Endothelial cell of umbilical vein (primary cell): ENCODE measurements at regions not wholly inside any gene's neighbourhood (a gene's known extent, or its start where the extent isn't known, plus 50 kb on each side); places are given as distances from the start of the nearest gene placed in this dataset.

ENCODE experiments used
- BruUV-seq: library from RNA; stranded (reverse); fragments of 400-500 nt; replicated peaks from 2 replicates; lab custom pipeline; 2021; lab: Mats Ljungman, UMichigan
- CTCF ChIA-PET: fragments of 300-600, 350-600 bp; sonication (Branson Sonifier 250); formaldehyde crosslinking; loops from one replicate; lab custom pipeline; 2021; ENCODE audit warnings: antibody characterized with exemption, inconsistent platforms; lab: Charles Lee
- POLR2A ChIA-PET: fragments of 300-600, 350-600 bp; sonication (Branson Sonifier 250); formaldehyde crosslinking; loops from one replicate; lab custom pipeline; 2021; ENCODE audit warnings: antibody characterized with exemption, inconsistent platforms; lab: Charles Lee
- DNase-seq: peaks from one replicate; pipeline ENCODE4 v3.0.0-alpha.2; 2011; ENCODE audit warnings: low read depth, low spot score
- FAIRE-seq: peaks from 2 replicates; lab custom pipeline; 2011; peaks lifted over from hg19 to GRCh38; lab: Jason Lieb, UNC
- H2AFZ ChIP-seq: 2 replicates; pipeline ENCODE4 v1.6.0; 2012; ENCODE audit warnings: low read depth, low read length, control low read depth, inconsistent platforms
- H3K27ac ChIP-seq: 2 replicates; pipeline ENCODE4 v1.5.1; 2011; ENCODE audit warnings: low read depth, mild to moderate bottlenecking, control low read depth, low read length, moderate library complexity; ENCODE audit not compliant: insufficient read depth
- H3K27me3 ChIP-seq, 2 experiments: 2 replicates each; pipeline versions ENCODE4 v1.6.0 to v1.6.1; 2011; ENCODE audit warnings: low read length in 2 of 2, mixed read lengths in 1 of 2; ENCODE audit not compliant: control insufficient read depth in 2 of 2, insufficient read depth in 2 of 2
- H3K36me3 ChIP-seq, 2 experiments: 2 replicates in 1 of 2; 3 replicates in 1 of 2; pipeline ENCODE4 v1.5.1; 2011; ENCODE audit warnings: low read length in 2 of 2, mild to moderate bottlenecking in 1 of 2, moderate library complexity in 1 of 2; ENCODE audit not compliant: control insufficient read depth in 2 of 2, insufficient read depth in 2 of 2; ENCODE audit errors: extremely low read depth in 1 of 2
- H3K4me1 ChIP-seq: 3 replicates; pipeline ENCODE4 v1.5.1; 2011; ENCODE audit warnings: mild to moderate bottlenecking, low read length; ENCODE audit not compliant: control insufficient read depth, insufficient read depth; ENCODE audit errors: extremely low read depth
- H3K4me2 ChIP-seq: 2 replicates; pipeline ENCODE4 v1.6.1; 2011; ENCODE audit warnings: low read length, control low read depth, mixed read lengths; ENCODE audit not compliant: insufficient read depth
- H3K4me3 ChIP-seq, 3 experiments: fragments of 200-600 bp in 1 of 3; sonication (generic), shearing (Covaris generic) in 1 of 3; replicated peaks in 1 of 3; 2 replicates each; pipeline ENCODE4 v1.5.1; 2011 to 2016; ENCODE audit warnings: control low read depth in 3 of 3, low read length in 3 of 3, mild to moderate bottlenecking in 2 of 3, inconsistent platforms in 1 of 3, low read depth in 1 of 3, moderate library complexity in 1 of 3; ENCODE audit not compliant: insufficient read depth in 1 of 3
- H3K79me2 ChIP-seq: 2 replicates; pipeline ENCODE4 v1.6.0; 2012; ENCODE audit warnings: low read length, inconsistent platforms; ENCODE audit not compliant: control insufficient read depth, insufficient read depth
- H3K9ac ChIP-seq: replicated peaks from 2 replicates; pipeline ENCODE3; 2011; ENCODE audit warnings: low read length, control low read depth; ENCODE audit not compliant: insufficient read depth; ENCODE audit errors: extremely low read depth
- H3K9me1 ChIP-seq: replicated peaks from 3 replicates; pipeline ENCODE4 v1.6.0; 2011; ENCODE audit warnings: mild to moderate bottlenecking, low read length; ENCODE audit not compliant: control insufficient read depth, insufficient read depth; ENCODE audit errors: extremely low read depth
- H3K9me3 ChIP-seq: replicated peaks from 2 replicates; pipeline ENCODE4 v1.5.1; 2012; ENCODE audit warnings: low read length, inconsistent platforms; ENCODE audit not compliant: control insufficient read depth, insufficient read depth
- H4K20me1 ChIP-seq: replicated peaks from 2 replicates; pipeline ENCODE3; 2011; ENCODE audit warnings: mild to moderate bottlenecking, low read length; ENCODE audit not compliant: control insufficient read depth, insufficient read depth; ENCODE audit errors: extremely low read depth
- CTCF ChIP-seq, 2 donors: IDR thresholded peaks; 1 replicate in 1 of 2; 2 replicates in 1 of 2; pipeline ENCODE4 v1.5.1; 2011; ENCODE audit warnings: low read length in 2 of 2, mild to moderate bottlenecking in 2 of 2, moderate library complexity in 2 of 2, control low read depth in 1 of 2, inconsistent platforms in 1 of 2, low read depth in 1 of 2; ENCODE audit not compliant: insufficient read depth in 1 of 2; ENCODE audit errors: extremely low read depth in 1 of 2
- EZH2 ChIP-seq: IDR thresholded peaks from 2 replicates; pipeline ENCODE4 v1.6.1; 2012; ENCODE audit warnings: borderline replicate concordance, low read depth, mild to moderate bottlenecking, moderate library complexity, low read length, inconsistent platforms; ENCODE audit not compliant: severe bottlenecking
- FOS ChIP-seq: IDR thresholded peaks from 2 replicates; pipeline ENCODE4 v1.6.1; 2011; ENCODE audit warnings: mild to moderate bottlenecking, low read length, moderate library complexity, borderline replicate concordance; ENCODE audit not compliant: insufficient read depth
- GATA2 ChIP-seq: IDR thresholded peaks from 2 replicates; pipeline ENCODE4 v1.7.0; 2011; ENCODE audit warnings: low read depth, mild to moderate bottlenecking, moderate library complexity, mixed read lengths, low read length; ENCODE audit not compliant: insufficient read length, insufficient read depth
- JUN ChIP-seq: IDR thresholded peaks from 2 replicates; pipeline ENCODE4 v1.6.1; 2011; ENCODE audit warnings: borderline replicate concordance, low read depth; ENCODE audit not compliant: insufficient read length, insufficient read depth
- MAX ChIP-seq: IDR thresholded peaks from 2 replicates; pipeline ENCODE4 v1.6.1; 2011; ENCODE audit not compliant: insufficient read depth, insufficient read length
- MYC ChIP-seq: IDR thresholded peaks from one replicate; pipeline ENCODE4 v1.6.1; 2011; ENCODE audit warnings: mild to moderate bottlenecking, low read depth, low read length
- POLR2AphosphoS5 ChIP-seq: IDR thresholded peaks from 2 replicates; pipeline ENCODE4 v1.6.1; 2012; ENCODE audit warnings: low read depth, mild to moderate bottlenecking, control low read depth, low read length, moderate library complexity; ENCODE audit not compliant: insufficient read depth
- dilution Hi-C: fragments of 300-500 bp; cut with MboI; formaldehyde crosslinking; loops from one replicate; pipeline ENCODE4 v1.15.0; 2019; ENCODE audit warnings: low sequenced_read_pairs; ENCODE audit not compliant: extremely low pct_ligation_motif_present
- intact Hi-C: fragments of 100-400 bp; cut with micrococcal nuclease; formaldehyde crosslinking; loops from one replicate; pipeline ENCODE4 v1.10.0; 2022

- Histone ChIP-seq H3K79me2 (no peaks in the 10 kb centered on the region), H3K9me3 (peaks cover 3% of the 10 kb centered on the region), H4K20me1 (no peaks in the 10 kb centered on the region), H3K27ac (no peak overlapping the region), H3K9me1 (no peaks in the 10 kb centered on the region), H3K36me3 (no peaks in the 10 kb centered on the region), H2AFZ (no peak overlapping the region), H3K27me3 (no peaks in the 10 kb centered on the region), H3K4me3 (no peak overlapping the region), H3K4me1 (no peaks in the 10 kb centered on the region), H3K4me2 (no peak overlapping the region), H3K9ac (no peak overlapping the region)
- CTCF ChIA-PET = no interaction called here
- DNase-seq (no peak), FAIRE-seq (no peak)
- no peak for TF ChIP-seq CTCF (IDR thresholded peaks at IDR 0.05; ENCODE audit: extremely low read depth in 1 of 2, insufficient read depth in 1 of 2, low read depth in 1 of 2, low read length in 2 of 2)
- no peak for TF ChIP-seq MYC
- TF ChIP-seq POLR2AphosphoS5 = no peak
- TF ChIP-seq GATA2 = no peak
- no peak for TF ChIP-seq MAX
- no peak for TF ChIP-seq EZH2
- TF ChIP-seq JUN = no peak
- no peak for TF ChIP-seq FOS
- dilution Hi-C loops = no loop called here
- intact Hi-C loops = no loop called here
- POLR2A ChIA-PET = no interaction called here
- BruUV-seq = no TSS peak
Observed at GRCh38 chr2:60271131-60271530, 282.3 kb downstream of the BCL11A start.
